ENCODE measurements at regions not wholly inside any gene's neighbourhood (a gene's known extent, or its start where the extent isn't known, plus 50 kb on each side); places are given as distances from the start of the nearest gene placed in this dataset.
"Not testable (repeated sequence)": the region's sequence is repeated elsewhere in the genome, so short reads cannot be mapped to it uniquely, and the experiment has no call there.

- BruUV-seq (replicated peaks): no TSS peak
- no peaks in the 10 kb centered on the region for H3K36me3 ChIP-seq (ENCODE audit: insufficient read depth, low read length, poor library complexity, severe bottlenecking)
- CTCF ChIA-PET: no interaction called here
- no peak for DNase-seq (ENCODE audit: low spot score)
- H3K27me3 ChIP-seq (replicated peaks; ENCODE audit: insufficient read depth, low read depth, low read length, poor library complexity): no peaks in the 10 kb centered on the region
- TF ChIP-seq EZH2 (IDR thresholded peaks at IDR 0.05; ENCODE audit: borderline replicate concordance, low read depth, low read length, poor library complexity, severe bottlenecking): no peak
- TF ChIP-seq, protein P1, sequence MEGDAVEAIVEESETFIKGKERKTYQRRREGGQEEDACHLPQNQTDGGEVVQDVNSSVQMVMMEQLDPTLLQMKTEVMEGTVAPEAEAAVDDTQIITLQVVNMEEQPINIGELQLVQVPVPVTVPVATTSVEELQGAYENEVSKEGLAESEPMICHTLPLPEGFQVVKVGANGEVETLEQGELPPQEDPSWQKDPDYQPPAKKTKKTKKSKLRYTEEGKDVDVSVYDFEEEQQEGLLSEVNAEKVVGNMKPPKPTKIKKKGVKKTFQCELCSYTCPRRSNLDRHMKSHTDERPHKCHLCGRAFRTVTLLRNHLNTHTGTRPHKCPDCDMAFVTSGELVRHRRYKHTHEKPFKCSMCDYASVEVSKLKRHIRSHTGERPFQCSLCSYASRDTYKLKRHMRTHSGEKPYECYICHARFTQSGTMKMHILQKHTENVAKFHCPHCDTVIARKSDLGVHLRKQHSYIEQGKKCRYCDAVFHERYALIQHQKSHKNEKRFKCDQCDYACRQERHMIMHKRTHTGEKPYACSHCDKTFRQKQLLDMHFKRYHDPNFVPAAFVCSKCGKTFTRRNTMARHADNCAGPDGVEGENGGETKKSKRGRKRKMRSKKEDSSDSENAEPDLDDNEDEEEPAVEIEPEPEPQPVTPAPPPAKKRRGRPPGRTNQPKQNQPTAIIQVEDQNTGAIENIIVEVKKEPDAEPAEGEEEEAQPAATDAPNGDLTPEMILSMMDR (conservative IDR thresholded peaks at IDR 0.05; ENCODE audit: low read depth, low read length): no peak
- H3K9me3 ChIP-seq (ENCODE audit: low read depth, low read length, poor library complexity, severe bottlenecking): no peaks in the 10 kb centered on the region
- intact Hi-C loops (cut with micrococcal nuclease; ENCODE audit: unreplicated experiment): no loop called here
- H3K4me1 ChIP-seq (ENCODE audit: insufficient read depth, low read length, poor library complexity, severe bottlenecking): no peaks in the 10 kb centered on the region
- POLR2A ChIA-PET (ENCODE audit: low non-redundant PET): no interaction called here
- H3K4me3 ChIP-seq (ENCODE audit: low read depth, low read length, poor library complexity, severe bottlenecking): no peak overlapping the region
- H3K27ac ChIP-seq (ENCODE audit: low read depth, low read length, poor library complexity, severe bottlenecking): no peak overlapping the region
Measured at GRCh38 chr7:68409851-68410250, 1188.4 kb upstream of the AUTS2 start.

- H3K27ac ChIP-seq (ENCODE audit: low read depth, low read length, poor library complexity, severe bottlenecking); H3K4me1 ChIP-seq (ENCODE audit: insufficient read depth, low read length, poor library complexity, severe bottlenecking); H3K9me3 ChIP-seq (ENCODE audit: low read depth, low read length, poor library complexity, severe bottlenecking); CTCF ChIA-PET; POLR2A ChIA-PET (ENCODE audit: low non-redundant PET); BruUV-seq (replicated peaks); intact Hi-C loops (cut with micrococcal nuclease; ENCODE audit: unreplicated experiment); H3K27me3 ChIP-seq (replicated peaks; ENCODE audit: insufficient read depth, low read depth, low read length, poor library complexity); DNase-seq (ENCODE audit: low spot score); H3K4me3 ChIP-seq (ENCODE audit: low read depth, low read length, poor library complexity, severe bottlenecking); H3K36me3 ChIP-seq (ENCODE audit: insufficient read depth, low read length, poor library complexity, severe bottlenecking): not testable (repeated sequence)
Measured at GRCh38 chr7:68410693-68411092, 1187.6 kb upstream of the AUTS2 start.

DNA sequence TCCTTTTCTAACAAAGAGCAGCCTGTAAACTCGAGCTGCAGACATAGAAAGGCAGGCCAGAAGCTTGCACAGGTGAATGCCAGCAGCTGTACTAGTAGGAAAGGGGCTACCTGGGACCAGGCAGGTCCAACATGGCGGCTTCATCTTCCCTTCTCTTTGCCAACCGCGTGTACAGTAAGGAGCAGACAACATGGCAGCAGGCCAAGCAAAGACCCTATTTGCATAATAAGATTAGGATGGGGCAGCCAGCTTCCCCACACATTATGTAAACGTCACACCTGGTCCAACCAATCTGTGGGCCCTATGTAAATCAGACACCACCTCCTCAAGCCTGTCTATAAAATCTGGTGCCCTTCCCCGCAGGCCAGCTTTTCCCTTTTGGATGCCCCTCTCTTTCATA lies 1186.5 kb upstream of the AUTS2 start:
- BruUV-seq (replicated peaks): no TSS peak
- no peak for TF ChIP-seq EZH2 (IDR thresholded peaks at IDR 0.05; ENCODE audit: borderline replicate concordance, low read depth, low read length, poor library complexity, severe bottlenecking)
- TF ChIP-seq, protein P1 (conservative IDR thresholded peaks at IDR 0.05; ENCODE audit: low read depth, low read length): no peak
- CTCF ChIA-PET: no interaction called here
- Histone ChIP-seq H3K9me3 (ENCODE audit: low read depth, low read length, poor library complexity, severe bottlenecking) (no peaks in the 10 kb centered on the region), H3K4me1 (ENCODE audit: insufficient read depth, low read length, poor library complexity, severe bottlenecking) (peaks cover 4% of the 10 kb centered on the region), H3K4me3 (ENCODE audit: low read depth, low read length, poor library complexity, severe bottlenecking) (no peak overlapping the region), H3K27me3 (replicated peaks; ENCODE audit: insufficient read depth, low read depth, low read length, poor library complexity) (no peaks in the 10 kb centered on the region), H3K36me3 (ENCODE audit: insufficient read depth, low read length, poor library complexity, severe bottlenecking) (no peaks in the 10 kb centered on the region), H3K27ac (ENCODE audit: low read depth, low read length, poor library complexity, severe bottlenecking) (no peak overlapping the region)
- POLR2A ChIA-PET (ENCODE audit: low non-redundant PET): no interaction called here
- intact Hi-C loops (cut with micrococcal nuclease; ENCODE audit: unreplicated experiment): no loop called here
- DNase-seq (ENCODE audit: low spot score): peak; percentile 88

GRCh38 chr7:68414631-68415425 lies 1183.4 kb upstream of the AUTS2 start:
- BruUV-seq (replicated peaks): no TSS peak
- Histone ChIP-seq H3K4me3 (ENCODE audit: low read depth, low read length, poor library complexity, severe bottlenecking) (no peak overlapping the region), H3K9me3 (ENCODE audit: low read depth, low read length, poor library complexity, severe bottlenecking) (no peaks in the 10 kb centered on the region), H3K27ac (ENCODE audit: low read depth, low read length, poor library complexity, severe bottlenecking) (no peak overlapping the region), H3K36me3 (ENCODE audit: insufficient read depth, low read length, poor library complexity, severe bottlenecking) (no peaks in the 10 kb centered on the region), H3K4me1 (ENCODE audit: insufficient read depth, low read length, poor library complexity, severe bottlenecking) (peaks cover 4% of the 10 kb centered on the region), H3K27me3 (replicated peaks; ENCODE audit: insufficient read depth, low read depth, low read length, poor library complexity) (no peaks in the 10 kb centered on the region)
- POLR2A ChIA-PET (ENCODE audit: low non-redundant PET): no interaction called here
- TF ChIP-seq, protein P1 (conservative IDR thresholded peaks at IDR 0.05; ENCODE audit: low read depth, low read length): no peak
- TF ChIP-seq EZH2 (IDR thresholded peaks at IDR 0.05; ENCODE audit: borderline replicate concordance, low read depth, low read length, poor library complexity, severe bottlenecking): no peak
- CTCF ChIA-PET: no interaction called here
- peak; percentile 30 for DNase-seq (ENCODE audit: low spot score)
- intact Hi-C loops (cut with micrococcal nuclease; ENCODE audit: unreplicated experiment): no loop called here

All from A673 (cell line).